HG02798 (cell line): ENCODE measurements at regions not wholly inside any gene's neighbourhood (a gene's known extent, or its start where the extent isn't known, plus 50 kb on each side); places are given as distances from the start of the nearest gene placed in this dataset.
"Not testable (repeated sequence)": the region's sequence is repeated elsewhere in the genome, so short reads cannot be mapped to it uniquely, and the experiment has no call there.

Source experiments
- ATAC-seq: cut with Tn5 transposase; IDR thresholded peaks from one replicate; pipeline ENCODE4 v1.9.1; 2021; ENCODE audit warnings: mild to moderate bottlenecking; ENCODE audit not compliant: unreplicated experiment, poor library complexity

GRCh38 chr3:39739658-39740057, 69.8 kb upstream of the MYRIP start:
- ATAC-seq = not testable (repeated sequence)

DNA sequence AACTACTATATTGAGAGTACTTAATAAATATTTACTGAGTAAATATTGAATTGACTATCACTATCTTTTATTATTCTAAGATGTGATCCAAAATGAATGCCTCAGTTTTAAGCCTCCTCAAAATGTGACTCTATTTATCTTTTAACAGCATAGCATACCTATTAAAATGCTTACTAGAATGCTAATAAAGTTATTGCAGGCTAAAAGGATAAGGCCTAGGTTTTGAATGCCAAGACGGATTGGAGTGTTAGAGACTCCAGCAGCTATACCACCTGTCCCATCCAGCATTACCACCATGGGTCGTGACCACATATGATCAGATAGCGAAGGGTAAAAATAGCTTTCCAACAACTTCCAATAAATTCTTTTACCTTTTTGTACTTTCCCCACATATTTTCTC, 64.7 kb upstream of the MYRIP start:
- no peak for ATAC-seq

DNA sequence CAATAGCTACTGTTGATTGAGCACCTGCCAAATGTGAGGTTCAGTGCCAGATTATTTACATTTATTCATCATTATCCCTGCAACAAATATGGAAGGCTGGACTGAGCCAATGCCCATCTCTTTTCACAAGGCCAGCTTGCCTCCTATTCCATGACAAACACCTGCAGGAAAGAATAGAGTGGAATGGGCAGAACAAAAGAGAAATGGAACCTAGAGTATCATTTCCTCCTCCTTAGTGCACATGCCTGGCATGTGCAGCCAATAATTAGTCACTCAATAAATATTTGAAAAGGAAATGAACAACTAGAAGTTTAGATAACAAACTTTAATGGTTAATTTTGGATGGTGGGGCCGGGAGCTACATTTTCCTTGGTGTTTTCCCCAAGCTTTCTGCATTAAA, 61.4 kb upstream of the MYRIP start:
- ATAC-seq = no peak

GRCh38 chr3:39748763-39749162, 60.6 kb upstream of the MYRIP start:
- ATAC-seq = no peak

DNA sequence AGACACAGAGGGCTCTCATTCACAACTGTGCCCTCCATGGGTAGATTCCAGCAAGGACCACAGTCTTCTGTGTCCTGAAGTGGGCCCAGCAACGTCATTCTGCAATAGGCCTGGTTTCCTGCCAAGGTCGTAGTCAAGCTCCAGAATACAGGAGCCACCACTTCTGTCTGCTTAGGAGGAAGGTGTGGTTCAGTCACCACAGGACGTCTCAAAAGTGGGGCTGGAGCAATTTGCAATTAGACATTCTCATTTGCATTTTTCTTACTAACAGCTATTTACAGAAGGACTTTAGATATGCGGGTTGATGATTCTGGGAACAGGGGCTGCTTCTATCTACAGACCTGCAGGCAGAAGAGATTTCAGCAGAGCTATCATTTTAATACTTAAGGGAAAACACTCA, 58.7 kb upstream of the MYRIP start:
- peak; percentile 28 for ATAC-seq

- no peak for ATAC-seq
Observed at GRCh38 chr3:39751286-39751685, 58.1 kb upstream of the MYRIP start.

- ATAC-seq = peak; percentile 25
Observed at GRCh38 chr3:39752019-39752637, 57.3 kb upstream of the MYRIP start.

GRCh38 chr3:39752751-39753150, 56.7 kb upstream of the MYRIP start:
- no peak for ATAC-seq

GRCh38 chr3:39753391-39753790, 56.0 kb upstream of the MYRIP start:
- ATAC-seq = no peak

- ATAC-seq = peak; percentile 69
Observed at GRCh38 chr3:39754549-39754948, 54.9 kb upstream of the MYRIP start.

GRCh38 chr3:39755100-39755499, 54.3 kb upstream of the MYRIP start:
- ATAC-seq = peak; percentile 41

- ATAC-seq = no peak
Observed at GRCh38 chr3:39757307-39757706, 52.1 kb upstream of the MYRIP start.
